Cardiac muscle cell (in vitro differentiated cells and primary cell): ENCODE measurements at regions not wholly inside any gene's neighbourhood (a gene's known extent, or its start where the extent isn't known, plus 50 kb on each side); places are given as distances from the start of the nearest gene placed in this dataset.
A peak's percentile ranks its signal among the peaks of the same experiment; 100 is the strongest.

Source experiments
- DNase-seq, 2 donors: peaks; one replicate each; pipeline versions ENCODE4 v3.0.0 to v3.0.0-alpha.2; 2010 to 2017; ENCODE audit warnings: low read depth in 1 of 2, low spot score in 1 of 2
- H3K27ac ChIP-seq: fragments of 200-600 bp; sonication (generic); 2 replicates; pipeline ENCODE4 v1.5.1; 2016
- H3K27me3 ChIP-seq: fragments of 200-600 bp; sonication (generic); 2 replicates; pipeline ENCODE4 v1.6.0; 2016; ENCODE audit warnings: control low read depth
- H3K36me3 ChIP-seq: fragments of 200-600 bp; sonication (generic); 2 replicates; pipeline ENCODE4 v1.5.1; 2016; ENCODE audit warnings: control low read depth
- H3K4me1 ChIP-seq: fragments of 200-600 bp; sonication (generic); 2 replicates; pipeline ENCODE4 v1.8.1; 2017; ENCODE audit warnings: low read depth, mild to moderate bottlenecking, mixed run types
- H3K4me3 ChIP-seq: fragments of 200-600 bp; sonication (generic); 2 replicates; pipeline ENCODE4 v1.5.1; 2016; ENCODE audit warnings: mild to moderate bottlenecking
- H3K9me3 ChIP-seq: fragments of 200-600 bp; sonication (generic); 2 replicates; pipeline ENCODE4 v1.5.1; 2017; ENCODE audit warnings: low read depth, mild to moderate bottlenecking, control low read depth
- TF ChIP-seq, protein P1 (sequence below): IDR thresholded peaks from 2 replicates; pipeline ENCODE4 v1.5.1; 2012; ENCODE audit warnings: low read depth, mild to moderate bottlenecking, low read length

- Histone ChIP-seq H3K36me3 (no peaks in the 10 kb centered on the region), H3K9me3 (no peaks in the 10 kb centered on the region), H3K4me3 (no peak overlapping the region), H3K27ac (no peak overlapping the region), H3K4me1 (peaks cover 6% of the 10 kb centered on the region), H3K27me3 (no peaks in the 10 kb centered on the region)
- TF ChIP-seq, protein P1, sequence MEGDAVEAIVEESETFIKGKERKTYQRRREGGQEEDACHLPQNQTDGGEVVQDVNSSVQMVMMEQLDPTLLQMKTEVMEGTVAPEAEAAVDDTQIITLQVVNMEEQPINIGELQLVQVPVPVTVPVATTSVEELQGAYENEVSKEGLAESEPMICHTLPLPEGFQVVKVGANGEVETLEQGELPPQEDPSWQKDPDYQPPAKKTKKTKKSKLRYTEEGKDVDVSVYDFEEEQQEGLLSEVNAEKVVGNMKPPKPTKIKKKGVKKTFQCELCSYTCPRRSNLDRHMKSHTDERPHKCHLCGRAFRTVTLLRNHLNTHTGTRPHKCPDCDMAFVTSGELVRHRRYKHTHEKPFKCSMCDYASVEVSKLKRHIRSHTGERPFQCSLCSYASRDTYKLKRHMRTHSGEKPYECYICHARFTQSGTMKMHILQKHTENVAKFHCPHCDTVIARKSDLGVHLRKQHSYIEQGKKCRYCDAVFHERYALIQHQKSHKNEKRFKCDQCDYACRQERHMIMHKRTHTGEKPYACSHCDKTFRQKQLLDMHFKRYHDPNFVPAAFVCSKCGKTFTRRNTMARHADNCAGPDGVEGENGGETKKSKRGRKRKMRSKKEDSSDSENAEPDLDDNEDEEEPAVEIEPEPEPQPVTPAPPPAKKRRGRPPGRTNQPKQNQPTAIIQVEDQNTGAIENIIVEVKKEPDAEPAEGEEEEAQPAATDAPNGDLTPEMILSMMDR, result no peak
- no peak for DNase-seq
These were observed 177.0 kb downstream of the REEP3 start for GRCh38 chr10:63697956-63698786.

- Histone ChIP-seq H3K4me3 (no peak overlapping the region), H3K4me1 (peaks cover 6% of the 10 kb centered on the region), H3K9me3 (no peaks in the 10 kb centered on the region), H3K36me3 (no peaks in the 10 kb centered on the region), H3K27me3 (no peaks in the 10 kb centered on the region), H3K27ac (no peak overlapping the region)
- TF ChIP-seq, protein P1, result peak; percentile 4
- DNase-seq, result peak in 1 of 2 donors; percentile 70
These were observed 177.6 kb downstream of the REEP3 start for GRCh38 chr10:63698787-63699150.

DNA sequence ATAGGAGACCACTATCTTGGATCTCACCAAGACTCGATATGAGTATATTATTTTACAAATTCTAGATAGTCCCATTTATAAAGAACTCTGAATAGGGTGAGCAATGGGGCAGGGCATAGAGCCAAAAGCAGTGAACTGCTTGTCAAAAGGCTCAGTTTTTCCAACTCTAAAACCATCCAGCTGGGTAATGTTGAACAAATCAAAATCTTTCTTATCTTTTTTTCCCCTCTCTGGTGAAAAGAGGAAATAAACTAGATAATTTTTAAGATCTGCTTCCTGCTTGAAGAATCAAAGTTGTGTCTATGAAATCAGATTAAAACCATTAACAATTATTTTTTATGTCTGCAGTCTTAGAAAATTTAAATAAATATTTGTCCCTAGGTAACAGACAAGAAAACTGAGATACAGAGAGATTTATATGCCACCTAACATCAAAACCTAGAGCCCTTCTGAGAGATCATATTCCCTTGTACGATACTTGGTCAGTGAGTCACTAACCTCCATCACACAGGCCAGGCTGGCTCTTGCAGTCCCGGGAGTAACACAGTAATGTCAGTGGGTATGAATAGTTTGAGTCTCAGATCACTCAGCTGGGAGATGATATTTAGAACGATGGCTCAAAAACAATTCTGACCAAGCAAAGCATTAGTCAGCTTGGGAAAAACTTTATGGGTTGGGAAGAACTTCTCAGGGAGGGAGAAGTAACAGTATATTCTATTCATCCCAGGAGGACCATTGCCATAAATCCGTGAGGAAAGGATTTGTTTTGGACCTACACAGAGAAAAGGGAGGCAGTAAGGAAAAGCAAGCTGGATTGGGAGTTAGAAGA is 178.8 kb downstream of the REEP3 start:
- no peak overlapping the region for H3K4me3 ChIP-seq
- H3K27ac ChIP-seq, result peak overlapping the region; percentile 10
- peak in 1 of 2 donors; percentile 93 for DNase-seq

GRCh38 chr10:63700631-63701156 is 179.5 kb downstream of the REEP3 start:
- Histone ChIP-seq H3K36me3 (no peaks in the 10 kb centered on the region), H3K4me1 (peaks cover 6% of the 10 kb centered on the region), H3K9me3 (no peaks in the 10 kb centered on the region), H3K4me3 (no peak overlapping the region), H3K27ac (peak overlapping the region; percentile 10), H3K27me3 (no peaks in the 10 kb centered on the region)
- DNase-seq, result peak in 1 of 2 donors; percentile 62
- TF ChIP-seq, protein P1, result no peak

More for the DNA sequence above, 178.8 kb downstream of the REEP3 start:
- Histone ChIP-seq H3K4me1 (peaks cover 6% of the 10 kb centered on the region), H3K27me3 (no peaks in the 10 kb centered on the region), H3K9me3 (no peaks in the 10 kb centered on the region), H3K36me3 (no peaks in the 10 kb centered on the region)
- TF ChIP-seq, protein P1, result no peak

- TF ChIP-seq, protein P1, result no peak
- peaks cover 6% of the 10 kb centered on the region for H3K4me1 ChIP-seq
- no peak overlapping the region for H3K27ac ChIP-seq
- no peak overlapping the region for H3K4me3 ChIP-seq
- H3K9me3 ChIP-seq, result no peaks in the 10 kb centered on the region
- no peaks in the 10 kb centered on the region for H3K27me3 ChIP-seq
- no peak for DNase-seq
- H3K36me3 ChIP-seq, result no peaks in the 10 kb centered on the region
These were observed 180.9 kb downstream of the REEP3 start for GRCh38 chr10:63702092-63702491.
